K562 (cell line): ENCODE measurements at regions not wholly inside any gene's neighbourhood (a gene's known extent, or its start where the extent isn't known, plus 50 kb on each side); places are given as distances from the start of the nearest gene placed in this dataset.

Experiments used
- ARID3B ChIP-seq: fragments of 250-450 bp; sonication (Bioruptor Pico); IDR thresholded peaks from 2 replicates; pipeline ENCODE4 v1.4.0; 2020; ENCODE audit warnings: borderline replicate concordance
- CTCFL ChIP-seq: IDR thresholded peaks from 2 replicates; pipeline ENCODE4 v1.6.1; 2011; ENCODE audit warnings: borderline replicate concordance, low read depth, mild to moderate bottlenecking, moderate library complexity, low read length; ENCODE audit not compliant: insufficient read depth, poor library complexity, severe bottlenecking
- ZBTB49 ChIP-seq: sonication (generic); formaldehyde crosslinking; IDR thresholded peaks from 2 replicates; pipeline ENCODE4 v1.8.0; 2022; ENCODE audit warnings: missing genetic modification reagents, mild to moderate bottlenecking, borderline replicate concordance
- ZNF124 ChIP-seq: sonication (generic); formaldehyde crosslinking; IDR thresholded peaks from 2 replicates; pipeline ENCODE4 v1.8.1; 2022; ENCODE audit warnings: missing genetic modification reagents
- ZNF785 ChIP-seq: fragments of 250-450 bp; sonication (Bioruptor Pico); IDR thresholded peaks from 2 replicates; pipeline ENCODE4 v1.4.0; 2020; ENCODE audit warnings: mild to moderate bottlenecking

GRCh38 chr2:142574388-142574787 lies 303.1 kb upstream of the KYNU start (continued):
- TF ChIP-seq ARID3B (CRISPR knock-in tag) (no peak), ZBTB49 (CRISPR knock-in tag) (no peak), CTCFL (no peak), ZNF124 (CRISPR knock-in tag) (no peak), ZNF785 (CRISPR knock-in tag) (no peak)
